ENCODE measurements at regions not wholly inside any gene's neighbourhood (a gene's known extent, or its start where the extent isn't known, plus 50 kb on each side); places are given as distances from the start of the nearest gene placed in this dataset.
"Not testable (repeated sequence)": the region's sequence is repeated elsewhere in the genome, so short reads cannot be mapped to it uniquely, and the experiment has no call there.

DNA sequence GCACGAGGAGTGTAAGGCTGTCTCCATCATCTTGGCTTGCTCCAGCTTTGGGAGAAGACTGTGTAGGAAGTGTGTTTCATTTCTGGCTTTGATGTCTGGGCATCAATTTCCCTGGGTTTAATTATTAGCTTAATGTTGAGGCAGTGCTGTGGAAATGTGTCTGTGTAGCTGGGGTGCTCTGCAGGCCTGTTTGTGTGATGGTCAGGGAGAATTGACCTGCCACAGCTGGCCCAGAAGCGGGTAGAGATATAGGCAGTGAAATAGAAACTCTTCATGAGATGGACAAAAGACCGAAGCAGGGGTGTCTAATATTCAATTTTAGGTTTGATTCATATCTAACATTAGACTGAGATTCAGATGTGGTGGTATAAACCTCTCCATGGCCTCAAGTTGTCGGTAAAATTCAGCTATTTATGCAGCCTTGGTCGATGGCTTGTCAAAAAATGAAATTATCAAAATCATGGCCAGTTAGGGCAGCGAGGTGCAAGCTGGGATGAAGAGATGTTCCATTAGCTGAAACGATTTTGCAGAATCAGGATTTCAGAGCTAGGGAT lies 95.3 kb upstream of the SNX9 start:
- no peak for DNase-seq (ENCODE audit: low read depth in 2 of 2, low spot score in 1 of 2)

GRCh38 chr6:157728183-157728881 lies 94.7 kb upstream of the SNX9 start:
- no peak for DNase-seq (ENCODE audit: low read depth in 2 of 2, low spot score in 1 of 2)

DNA sequence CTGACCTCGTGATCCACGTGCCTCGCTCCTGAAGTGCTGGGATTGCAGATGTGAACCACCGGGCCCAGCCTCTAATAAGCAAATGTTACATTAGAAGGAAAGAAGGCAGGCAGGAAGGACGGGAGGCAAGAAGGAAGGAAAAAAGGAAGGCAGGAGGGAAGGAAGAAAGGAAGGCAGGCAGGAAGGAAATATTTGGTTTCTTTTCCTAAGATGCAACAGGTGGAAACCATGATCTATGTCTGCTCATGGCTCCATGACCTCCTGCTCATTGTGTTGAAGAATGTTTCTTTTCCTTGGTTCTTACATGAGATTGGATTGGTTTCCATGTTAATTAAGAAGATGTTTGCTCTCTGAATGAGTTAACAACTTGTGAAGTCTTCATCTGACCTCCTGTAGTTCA lies 91.8 kb upstream of the SNX9 start:
- no peak for DNase-seq (ENCODE audit: low read depth in 2 of 2, low spot score in 1 of 2)

GRCh38 chr6:157732007-157732406 lies 91.0 kb upstream of the SNX9 start:
- DNase-seq (ENCODE audit: low read depth in 2 of 2, low spot score in 1 of 2), result no peak

DNA sequence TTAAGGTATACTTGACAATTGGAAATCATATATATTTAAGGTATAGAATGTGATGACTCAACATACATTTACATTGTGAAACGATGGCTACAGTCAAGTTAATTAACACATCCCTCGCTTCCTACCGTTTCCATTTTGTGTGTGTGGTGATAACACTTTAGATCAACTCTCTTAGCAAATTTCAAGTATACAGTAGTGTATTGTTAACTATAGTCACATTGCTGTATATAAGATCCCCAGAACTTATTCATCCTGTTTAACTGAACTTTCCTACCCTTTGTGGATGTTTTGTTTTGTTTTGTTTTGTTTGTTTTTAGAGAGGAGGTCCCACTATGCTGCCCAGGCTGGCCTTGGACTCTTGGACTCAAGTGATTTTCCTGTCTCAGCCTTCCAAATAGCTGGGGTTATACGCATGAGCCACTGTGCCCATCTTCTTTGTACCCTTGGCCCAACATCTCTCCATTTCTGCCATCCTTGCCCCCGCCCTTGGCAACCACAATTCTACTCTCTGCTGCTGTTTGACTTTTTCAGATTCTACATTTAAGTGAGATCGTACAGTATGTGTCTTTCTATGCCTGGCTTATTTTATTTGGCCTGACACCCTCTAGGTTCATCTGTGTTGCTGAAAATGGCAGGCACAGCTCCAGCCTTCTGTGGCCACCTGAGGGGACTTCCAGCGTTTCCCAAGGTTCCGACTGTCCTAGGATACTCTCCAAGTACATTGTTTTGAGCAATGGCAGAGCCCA lies 90.5 kb upstream of the SNX9 start:
- DNase-seq (ENCODE audit: low read depth in 2 of 2, low spot score in 1 of 2), result no peak

DNA sequence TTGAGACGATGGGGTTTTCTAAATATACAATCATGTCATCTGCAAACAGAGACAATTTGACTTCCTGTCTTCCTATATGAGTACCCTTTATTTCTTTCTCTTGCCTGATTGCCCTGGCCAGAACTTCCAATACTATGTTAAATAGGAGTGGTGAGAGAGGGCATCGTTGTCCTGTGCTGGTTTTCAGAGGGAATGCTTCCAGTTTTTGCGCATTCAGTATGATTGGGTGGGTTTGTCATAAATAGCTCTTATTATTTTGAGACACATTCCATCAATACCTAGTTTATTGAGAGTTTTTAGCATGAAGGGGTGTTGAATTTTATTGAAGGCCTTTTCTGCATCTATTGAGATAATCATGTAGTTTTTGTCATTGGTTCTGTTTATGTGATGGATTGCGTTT lies 86.5 kb upstream of the SNX9 start:
- not testable (repeated sequence) for DNase-seq (ENCODE audit: low read depth in 2 of 2, low spot score in 1 of 2)

GRCh38 chr6:157741321-157741947 lies 81.6 kb upstream of the SNX9 start:
- DNase-seq (ENCODE audit: low read depth in 2 of 2, low spot score in 1 of 2), result no peak

DNA sequence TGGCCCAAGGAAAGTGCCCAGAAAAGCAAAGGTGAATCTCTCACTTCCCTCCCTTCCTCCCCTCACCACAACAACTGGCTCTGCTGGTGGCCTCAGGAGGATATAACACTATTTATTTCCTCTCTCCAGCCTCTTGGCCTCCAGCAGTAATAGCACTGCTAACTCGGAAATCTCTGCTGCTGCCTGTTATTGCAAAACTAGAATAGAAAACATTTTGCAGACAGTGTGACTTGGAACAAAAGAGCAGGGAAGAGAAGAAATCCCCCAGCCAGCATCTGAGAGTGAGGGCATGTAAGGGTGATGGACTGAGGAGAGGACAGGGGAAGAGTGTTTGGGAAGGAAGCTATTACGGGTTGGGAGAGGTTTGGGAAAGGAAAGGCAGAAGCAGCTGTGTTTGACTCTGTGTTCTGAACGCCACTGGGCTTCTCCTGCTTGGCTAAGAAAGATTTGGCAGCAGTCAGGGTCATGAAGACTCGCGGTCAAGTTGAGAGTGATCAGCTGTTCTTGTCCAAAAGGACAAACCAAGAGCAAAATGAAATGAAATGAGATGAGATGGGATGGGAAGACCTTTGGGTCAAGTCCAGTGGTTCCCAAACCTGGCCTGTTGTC lies 81.0 kb upstream of the SNX9 start:
- no peak for DNase-seq (ENCODE audit: low read depth in 2 of 2, low spot score in 1 of 2)

DNA sequence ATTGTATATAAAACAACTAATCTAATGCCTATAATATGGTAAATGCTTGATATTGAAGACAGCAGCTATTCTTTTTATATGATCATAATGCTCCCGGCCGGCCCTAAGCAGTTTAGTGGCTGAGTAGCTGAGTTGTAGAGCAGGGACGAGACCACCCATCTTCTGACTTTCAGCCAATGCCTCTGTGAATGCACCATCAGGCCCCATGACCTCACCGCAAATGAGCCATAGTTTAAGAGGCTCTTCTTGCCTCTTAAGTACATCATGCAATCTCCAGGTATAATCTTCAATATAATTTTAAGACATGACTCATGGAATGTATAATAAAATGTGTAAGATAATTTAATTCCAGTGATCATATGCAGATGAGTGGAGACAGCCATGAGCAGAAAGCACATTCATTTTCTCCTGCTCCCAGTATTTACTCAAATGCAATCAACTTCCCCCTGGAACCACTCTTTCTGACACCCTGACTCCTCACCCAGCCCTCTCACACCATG lies 78.9 kb upstream of the SNX9 start:
- DNase-seq (ENCODE audit: low read depth in 2 of 2, low spot score in 1 of 2), result no peak

DNA sequence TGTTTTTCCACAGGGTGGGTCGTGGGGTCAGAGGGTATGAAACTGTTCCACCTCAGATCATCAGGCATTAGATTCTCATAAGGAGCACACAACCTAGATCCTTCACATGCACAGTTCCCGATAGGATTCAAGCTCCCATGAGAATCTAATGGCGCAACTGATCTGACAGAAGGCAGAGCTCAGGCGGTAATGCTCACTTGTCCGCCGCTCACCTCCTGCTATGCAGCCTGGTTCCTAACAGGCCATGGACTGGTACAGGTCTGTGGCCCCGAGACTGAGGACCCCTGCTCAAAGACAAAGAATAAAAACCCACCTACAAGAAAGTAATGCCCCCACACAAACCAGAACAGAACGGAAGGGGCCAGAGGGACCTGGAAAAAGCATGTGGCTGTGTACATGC lies 76.1 kb upstream of the SNX9 start:
- no peak for DNase-seq (ENCODE audit: low read depth in 2 of 2, low spot score in 1 of 2)

DNA sequence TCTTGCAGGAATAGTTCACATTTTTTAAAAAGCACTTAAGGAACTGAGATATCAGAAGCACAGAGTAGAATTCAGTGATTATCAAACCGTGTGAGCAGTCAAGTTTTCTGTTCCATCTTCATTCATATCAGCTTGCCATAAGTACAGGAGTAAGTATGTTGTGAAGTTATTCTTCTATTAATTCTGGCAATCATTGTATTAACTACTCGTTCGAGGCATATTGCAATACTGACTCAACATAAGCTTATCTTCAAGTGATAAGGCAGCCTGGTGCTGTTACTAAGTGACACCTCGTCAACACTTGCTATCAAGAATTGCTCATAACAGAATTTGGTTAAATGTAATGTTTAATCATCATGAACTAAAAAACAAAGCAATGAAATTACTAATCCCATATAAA lies 75.7 kb upstream of the SNX9 start:
- DNase-seq (ENCODE audit: low read depth in 2 of 2, low spot score in 1 of 2), result no peak

GRCh38 chr6:157748839-157749571 lies 74.0 kb upstream of the SNX9 start:
- no peak for DNase-seq (ENCODE audit: low read depth in 2 of 2, low spot score in 1 of 2)

GRCh38 chr6:157750973-157751372 lies 72.1 kb upstream of the SNX9 start:
- DNase-seq (ENCODE audit: low read depth in 2 of 2, low spot score in 1 of 2), result not testable (repeated sequence)

- DNase-seq (ENCODE audit: low read depth in 2 of 2, low spot score in 1 of 2), result no peak
These were observed 71.4 kb upstream of the SNX9 start for GRCh38 chr6:157751547-157752200.

- not testable (repeated sequence) for DNase-seq (ENCODE audit: low read depth in 2 of 2, low spot score in 1 of 2)
These were observed 70.2 kb upstream of the SNX9 start for GRCh38 chr6:157752879-157753278.

DNA sequence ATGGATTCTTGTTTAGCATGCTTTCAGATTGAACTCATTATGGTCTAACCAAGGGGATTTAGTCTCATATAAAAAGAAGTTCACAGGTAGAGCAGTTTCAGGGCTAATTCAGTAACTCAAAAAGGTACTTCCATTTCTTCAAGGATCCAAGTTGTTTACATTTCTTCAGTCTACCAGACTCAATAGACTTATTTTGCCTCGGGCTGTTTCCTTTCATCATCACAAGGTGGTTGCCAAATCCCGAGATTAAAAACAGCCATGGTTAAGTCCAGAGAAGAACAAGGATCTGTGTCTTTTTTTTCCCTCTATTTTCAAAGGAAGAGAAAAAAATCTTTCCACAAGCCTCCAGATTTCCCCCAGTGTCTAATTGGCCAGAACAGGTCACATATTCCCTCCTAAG lies 69.8 kb upstream of the SNX9 start:
- DNase-seq (ENCODE audit: low read depth in 2 of 2, low spot score in 1 of 2), result no peak

DNA sequence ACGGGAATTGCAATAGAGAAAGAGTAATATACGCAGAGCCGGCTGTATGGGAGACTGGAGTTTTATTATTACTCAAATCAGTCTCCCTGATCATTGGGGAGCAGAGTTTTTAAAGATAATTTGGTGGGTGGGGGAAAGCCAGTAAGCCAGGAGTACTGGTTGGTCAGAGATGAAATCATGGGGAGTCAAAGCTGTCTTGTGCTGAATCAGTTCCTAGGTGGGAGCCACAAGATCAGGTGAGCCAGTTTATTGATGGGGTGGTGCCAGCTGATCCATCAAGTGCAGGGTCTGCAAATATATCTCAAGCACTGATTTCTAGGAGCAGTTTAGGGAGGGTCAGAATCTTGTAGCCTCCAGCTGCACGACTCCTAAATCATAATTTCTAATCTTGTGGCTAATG lies 69.2 kb upstream of the SNX9 start:
- DNase-seq (ENCODE audit: low read depth in 2 of 2, low spot score in 1 of 2), result not testable (repeated sequence)

- no peak for DNase-seq (ENCODE audit: low read depth in 2 of 2, low spot score in 1 of 2)
These were observed 68.7 kb upstream of the SNX9 start for GRCh38 chr6:157754351-157754750.

DNA sequence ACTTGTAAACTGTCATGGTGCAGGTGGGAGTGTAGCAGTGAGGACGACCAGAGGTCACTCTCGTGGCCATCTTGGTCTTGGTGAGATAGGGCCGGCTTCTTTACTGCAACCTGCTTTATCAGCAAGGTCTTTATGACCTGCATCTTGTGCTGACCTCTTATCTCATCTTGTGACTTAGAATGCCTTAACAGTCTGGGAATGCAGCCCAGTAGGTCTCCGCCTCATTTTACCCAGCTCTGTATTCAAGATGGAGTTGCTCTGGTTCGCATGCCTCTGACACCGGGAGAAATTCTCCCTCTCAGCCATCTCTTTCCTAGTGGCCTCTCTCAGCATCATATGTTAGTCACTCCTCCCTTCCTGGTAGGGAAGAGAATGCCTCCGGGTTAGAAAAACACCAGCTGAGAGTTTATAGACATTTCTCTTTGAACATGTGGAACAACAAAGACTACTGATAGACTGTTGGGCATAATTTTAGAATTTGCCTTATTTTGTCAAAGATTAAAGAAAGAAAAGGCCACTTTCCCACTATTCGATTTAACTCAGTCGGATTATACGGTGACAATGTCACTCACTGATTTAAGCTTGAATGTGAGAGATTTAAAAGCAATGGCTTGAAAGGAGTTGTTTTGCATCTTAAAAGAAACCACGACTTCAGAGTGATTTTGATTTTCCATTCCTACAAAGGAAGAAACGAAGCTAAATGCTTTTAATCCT lies 67.9 kb upstream of the SNX9 start:
- no peak for DNase-seq (ENCODE audit: low read depth in 2 of 2, low spot score in 1 of 2)

Data from stimulated activated CD8-positive, alpha-beta memory T cell treated with anti-CD3 and anti-CD28 coated beads, Interleukin-4, amount 100 ng/mL, for 4 hours (primary cell).